SIG-M5 treated with dmso at 0.1 percent for 504 hours (cell line): ENCODE measurements at regions not wholly inside any gene's neighbourhood (a gene's known extent, or its start where the extent isn't known, plus 50 kb on each side); places are given as distances from the start of the nearest gene placed in this dataset.
A peak's percentile ranks its signal among the peaks of the same experiment; 100 is the strongest.
"Not testable (repeated sequence)": the region's sequence is repeated elsewhere in the genome, so short reads cannot be mapped to it uniquely, and the experiment has no call there.

Experiments used
- DNase-seq: peaks from one replicate; lab custom pipeline; 2025; ENCODE audit not compliant: unreplicated experiment; lab: John Stamatoyannopoulos, UW

GRCh38 chr11:44387825-44388224 is 77.9 kb upstream of the ALX4 start:
- DNase-seq: no peak

- no peak for DNase-seq
Measured at GRCh38 chr11:44388828-44389657, 79.1 kb upstream of the ALX4 start.

- DNase-seq: no peak
Measured at GRCh38 chr11:44389963-44390605, 80.1 kb upstream of the ALX4 start.

- DNase-seq: not testable (repeated sequence)
Measured at GRCh38 chr11:44391004-44391403, 81.1 kb upstream of the ALX4 start.

- DNase-seq: not testable (repeated sequence)
Measured at GRCh38 chr11:44396746-44397145, 86.8 kb upstream of the ALX4 start.

- DNase-seq: no peak
Measured at GRCh38 chr11:44397586-44398178, 87.7 kb upstream of the ALX4 start.

GRCh38 chr11:44398266-44399030 is 88.5 kb upstream of the ALX4 start:
- peak; percentile 8 for DNase-seq

GRCh38 chr11:44399968-44400367 is 90.0 kb upstream of the ALX4 start:
- DNase-seq: no peak

GRCh38 chr11:44400431-44400830 is 90.5 kb upstream of the ALX4 start:
- DNase-seq: no peak

- no peak for DNase-seq
Measured at GRCh38 chr11:44402466-44403075, 92.6 kb upstream of the ALX4 start.

- no peak for DNase-seq
Measured at GRCh38 chr11:44403176-44403575, 93.2 kb upstream of the ALX4 start.

GRCh38 chr11:44403587-44404273 is 93.8 kb upstream of the ALX4 start:
- DNase-seq: no peak

GRCh38 chr11:44404301-44404700 is 94.4 kb upstream of the ALX4 start:
- DNase-seq: no peak

GRCh38 chr11:44404736-44405395 is 94.9 kb upstream of the ALX4 start:
- no peak for DNase-seq

- no peak for DNase-seq
Measured at GRCh38 chr11:44407211-44407996, 97.5 kb upstream of the ALX4 start.

- no peak for DNase-seq
Measured at GRCh38 chr11:44408141-44408540, 98.2 kb upstream of the ALX4 start.

- DNase-seq: no peak
Measured at GRCh38 chr11:44408711-44409470, 99.0 kb upstream of the ALX4 start.

- peak; percentile 38 for DNase-seq
Measured at GRCh38 chr11:44409558-44410236, 99.8 kb upstream of the ALX4 start.
